OCI-LY3 (cell line): ENCODE measurements at regions not wholly inside any gene's neighbourhood (a gene's known extent, or its start where the extent isn't known, plus 50 kb on each side); places are given as distances from the start of the nearest gene placed in this dataset.

Source experiments
- EZH2phosphoT487 ChIP-seq: fragments of 200-600 bp; shearing (Covaris generic); IDR thresholded peaks from 2 replicates; pipeline ENCODE4 v1.6.1; 2018; ENCODE audit warnings: antibody characterized with exemption, mixed run types, low read depth
- TF ChIP-seq, protein P1 (sequence below): fragments of 200-600, 300-600 bp; sonication (generic); IDR thresholded peaks from 2 replicates; pipeline ENCODE4 v1.5.1; 2014; ENCODE audit warnings: antibody characterized with exemption, low read length, low read depth

GRCh38 chr17:70307430-70308225, 138.3 kb downstream of the KCNJ2 start:
- TF ChIP-seq, protein P1, sequence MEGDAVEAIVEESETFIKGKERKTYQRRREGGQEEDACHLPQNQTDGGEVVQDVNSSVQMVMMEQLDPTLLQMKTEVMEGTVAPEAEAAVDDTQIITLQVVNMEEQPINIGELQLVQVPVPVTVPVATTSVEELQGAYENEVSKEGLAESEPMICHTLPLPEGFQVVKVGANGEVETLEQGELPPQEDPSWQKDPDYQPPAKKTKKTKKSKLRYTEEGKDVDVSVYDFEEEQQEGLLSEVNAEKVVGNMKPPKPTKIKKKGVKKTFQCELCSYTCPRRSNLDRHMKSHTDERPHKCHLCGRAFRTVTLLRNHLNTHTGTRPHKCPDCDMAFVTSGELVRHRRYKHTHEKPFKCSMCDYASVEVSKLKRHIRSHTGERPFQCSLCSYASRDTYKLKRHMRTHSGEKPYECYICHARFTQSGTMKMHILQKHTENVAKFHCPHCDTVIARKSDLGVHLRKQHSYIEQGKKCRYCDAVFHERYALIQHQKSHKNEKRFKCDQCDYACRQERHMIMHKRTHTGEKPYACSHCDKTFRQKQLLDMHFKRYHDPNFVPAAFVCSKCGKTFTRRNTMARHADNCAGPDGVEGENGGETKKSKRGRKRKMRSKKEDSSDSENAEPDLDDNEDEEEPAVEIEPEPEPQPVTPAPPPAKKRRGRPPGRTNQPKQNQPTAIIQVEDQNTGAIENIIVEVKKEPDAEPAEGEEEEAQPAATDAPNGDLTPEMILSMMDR, result no peak
- no peak for TF ChIP-seq EZH2phosphoT487
